ENCODE measurements at regions not wholly inside any gene's neighbourhood (a gene's known extent, or its start where the extent isn't known, plus 50 kb on each side); places are given as distances from the start of the nearest gene placed in this dataset.

- TF ChIP-seq SP4 (IDR thresholded peaks at IDR 0.05; ENCODE audit: low read length) (no peak), TAF1 (IDR thresholded peaks at IDR 0.05; ENCODE audit: low read depth, low read length) (peak; percentile 37; the same call in 1 of the 2 replicates), TCF12 (IDR thresholded peaks at IDR 0.05; ENCODE audit: low read depth, low read length) (no peak), JUND (IDR thresholded peaks at IDR 0.05; ENCODE audit: low read length) (peak; percentile 80; the same call in 1 of the 2 replicates), GTF2F1 (IDR thresholded peaks at IDR 0.05; ENCODE audit: borderline replicate concordance, low read depth, low read length) (no peak), KDM5A (IDR thresholded peaks at IDR 0.05; ENCODE audit: low read length) (no peak), BCL11A (IDR thresholded peaks at IDR 0.05; ENCODE audit: low read depth in 2 of 2, low read length in 2 of 2) (no peak), FOSL1 (IDR thresholded peaks at IDR 0.05; ENCODE audit: insufficient read depth, low read depth, low read length) (no peak), CEBPB (IDR thresholded peaks at IDR 0.05; ENCODE audit: low read depth, low read length) (no peak), RAD21 (IDR thresholded peaks at IDR 0.05 in 1 of 2, conservative IDR thresholded peaks at IDR 0.05 in 1 of 2; ENCODE audit: low read depth in 2 of 2, low read length in 2 of 2) (peak; percentile 65 to 72), GABPA (IDR thresholded peaks at IDR 0.05; ENCODE audit: borderline replicate concordance, insufficient read depth, low read length) (no peak), EZH2 (IDR thresholded peaks at IDR 0.05; ENCODE audit: low read depth, low read length, severe bottlenecking) (no peak), SP2 (IDR thresholded peaks at IDR 0.05; ENCODE audit: low read length) (no peak), NRF1 (IDR thresholded peaks at IDR 0.05; ENCODE audit: low read depth, low read length) (no peak), CBX8 (IDR thresholded peaks at IDR 0.05; ENCODE audit: borderline replicate concordance, low read depth, low read length) (no peak), SAP30 (IDR thresholded peaks at IDR 0.05; ENCODE audit: insufficient read depth, insufficient replicate concordance, low read length) (no peak), BRCA1 (IDR thresholded peaks at IDR 0.05; ENCODE audit: low read depth, low read length) (no peak), CTBP2 (IDR thresholded peaks at IDR 0.05; ENCODE audit: borderline replicate concordance, insufficient read depth, insufficient read length, low read length) (no peak), ASH2L (IDR thresholded peaks at IDR 0.05; ENCODE audit: low read length) (peak; percentile 71), RBBP5 (IDR thresholded peaks at IDR 0.05; ENCODE audit: borderline replicate concordance, low read depth, low read length) (no peak), JUN (IDR thresholded peaks at IDR 0.05; ENCODE audit: low read depth, low read length) (no peak)
- TF ChIP-seq, protein P1, sequence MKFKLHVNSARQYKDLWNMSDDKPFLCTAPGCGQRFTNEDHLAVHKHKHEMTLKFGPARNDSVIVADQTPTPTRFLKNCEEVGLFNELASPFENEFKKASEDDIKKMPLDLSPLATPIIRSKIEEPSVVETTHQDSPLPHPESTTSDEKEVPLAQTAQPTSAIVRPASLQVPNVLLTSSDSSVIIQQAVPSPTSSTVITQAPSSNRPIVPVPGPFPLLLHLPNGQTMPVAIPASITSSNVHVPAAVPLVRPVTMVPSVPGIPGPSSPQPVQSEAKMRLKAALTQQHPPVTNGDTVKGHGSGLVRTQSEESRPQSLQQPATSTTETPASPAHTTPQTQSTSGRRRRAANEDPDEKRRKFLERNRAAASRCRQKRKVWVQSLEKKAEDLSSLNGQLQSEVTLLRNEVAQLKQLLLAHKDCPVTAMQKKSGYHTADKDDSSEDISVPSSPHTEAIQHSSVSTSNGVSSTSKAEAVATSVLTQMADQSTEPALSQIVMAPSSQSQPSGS (IDR thresholded peaks at IDR 0.05; ENCODE audit: low read length), result peak; percentile 24; the same call in 1 of the 2 replicates
- TF ChIP-seq, protein P2, sequence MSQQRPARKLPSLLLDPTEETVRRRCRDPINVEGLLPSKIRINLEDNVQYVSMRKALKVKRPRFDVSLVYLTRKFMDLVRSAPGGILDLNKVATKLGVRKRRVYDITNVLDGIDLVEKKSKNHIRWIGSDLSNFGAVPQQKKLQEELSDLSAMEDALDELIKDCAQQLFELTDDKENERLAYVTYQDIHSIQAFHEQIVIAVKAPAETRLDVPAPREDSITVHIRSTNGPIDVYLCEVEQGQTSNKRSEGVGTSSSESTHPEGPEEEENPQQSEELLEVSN (IDR thresholded peaks at IDR 0.05), result peak; percentile 50; the same call in 1 of the 2 replicates
Measured at GRCh38 chr5:148912714-148913398, 86.4 kb downstream of the ADRB2 start (continued).

Data from H1 (cell line).